GM12878 (cell line): ENCODE measurements at regions not wholly inside any gene's neighbourhood (a gene's known extent, or its start where the extent isn't known, plus 50 kb on each side); places are given as distances from the start of the nearest gene placed in this dataset.

ENCODE experiments used
- ATAC-seq: fragments of 200-7000 bp; cut with Tn5 transposase; 3 replicates; pipeline ENCODE4 v1.9.1; 2020; ENCODE audit warnings: mild to moderate bottlenecking, moderate library complexity
- BruUV-seq: library from RNA; stranded (reverse); fragments of 400-500 nt; replicated peaks from 2 replicates; lab custom pipeline; 2021; lab: Mats Ljungman, UMichigan
- CTCF ChIA-PET: fragments of 300-600 bp; sonication (Branson Sonifier 250); formaldehyde crosslinking; extraction: SDS; loops from one replicate; lab custom pipeline; 2021; ENCODE audit warnings: inconsistent platforms; lab: Yijun Ruan, JAX
- POLR2A ChIA-PET: fragments of 350-600 bp; formaldehyde crosslinking; extraction: SDS; loops from one replicate; lab custom pipeline; 2021; ENCODE audit warnings: inconsistent platforms; lab: Charles Lee
- RAD21 ChIA-PET: fragments of 300-600 bp; sonication (Branson Sonifier 250); formaldehyde crosslinking; loops from one replicate; lab custom pipeline; 2023; ENCODE audit warnings: antibody characterized with exemption; ENCODE audit not compliant: unreplicated experiment; lab: Charles Lee
- SMC1A ChIA-PET: fragments of 300-600 bp; sonication (Branson Sonifier 250); formaldehyde crosslinking; loops from one replicate; lab custom pipeline; 2023; ENCODE audit not compliant: unreplicated experiment, uncharacterized antibody; lab: Charles Lee
- DNase-seq: peaks from one replicate; pipeline ENCODE4 v3.0.0-alpha.2; 2011; ENCODE audit warnings: low read depth, low spot score
- FAIRE-seq: peaks from 3 replicates; lab custom pipeline; 2011; peaks lifted over from hg19 to GRCh38; lab: Jason Lieb, UNC
- H2AFZ ChIP-seq: 2 replicates; pipeline ENCODE4 v1.6.0; 2011; ENCODE audit warnings: low read depth, low read length, control low read depth; ENCODE audit not compliant: control insufficient read depth
- H3K27ac ChIP-seq: 2 replicates; pipeline ENCODE4 v1.5.1; 2011; ENCODE audit warnings: control low read depth; ENCODE audit not compliant: control insufficient read depth, insufficient read depth
- H3K27me3 ChIP-seq, 2 experiments: replicated peaks in 1 of 2; 2 replicates each; pipeline versions ENCODE4 v1.6.0 to v1.6.1; 2011; ENCODE audit warnings: low read length in 1 of 2; ENCODE audit not compliant: control insufficient read depth in 2 of 2, insufficient read depth in 2 of 2
- H3K36me3 ChIP-seq, 2 experiments: 2 replicates each; pipeline ENCODE4 v1.5.1; 2011; ENCODE audit warnings: low read length in 1 of 2; ENCODE audit not compliant: control insufficient read depth in 2 of 2, insufficient read depth in 2 of 2
- H3K4me1 ChIP-seq: 2 replicates; pipeline ENCODE4 v1.6.1; 2011; ENCODE audit warnings: mild to moderate bottlenecking, low read length, moderate library complexity, mixed read lengths; ENCODE audit not compliant: control insufficient read depth, insufficient read depth
- H3K4me2 ChIP-seq: 2 replicates; pipeline ENCODE4 v1.6.0; 2011; ENCODE audit warnings: control low read depth; ENCODE audit not compliant: control insufficient read depth, insufficient read depth
- H3K4me3 ChIP-seq: fragments of 200-600 bp; sonication (generic); 2 replicates; pipeline ENCODE4 v1.5.1; 2016
- H3K79me2 ChIP-seq: 2 replicates; pipeline ENCODE4 v1.6.0; 2011; ENCODE audit warnings: low read length; ENCODE audit not compliant: control insufficient read depth, insufficient read depth
- H3K9ac ChIP-seq: 2 replicates; pipeline ENCODE4 v1.8.0; 2011; ENCODE audit warnings: low read length, control low read depth, mixed read lengths; ENCODE audit not compliant: control insufficient read depth, insufficient read depth
- H3K9me3 ChIP-seq: replicated peaks from 3 replicates; pipeline ENCODE4 v1.5.1; 2011; ENCODE audit warnings: mild to moderate bottlenecking, low read length; ENCODE audit not compliant: control insufficient read depth, insufficient read depth
- H4K20me1 ChIP-seq: 2 replicates; pipeline ENCODE4 v1.6.0; 2011; ENCODE audit not compliant: control insufficient read depth, insufficient read depth
- CBX3 ChIP-seq: fragments of 200-600 bp; sonication (generic); IDR thresholded peaks from 2 replicates; pipeline ENCODE4 v1.6.1; 2016; ENCODE audit warnings: low read depth, borderline replicate concordance
- CHD1 ChIP-seq: IDR thresholded peaks from 2 replicates; pipeline ENCODE4 v1.6.1; 2012; ENCODE audit warnings: low read depth, low read length, improper control_type of control experiment
- CREB1 ChIP-seq: IDR thresholded peaks from 2 replicates; pipeline ENCODE4 v1.6.1; 2012; ENCODE audit warnings: low read depth, mild to moderate bottlenecking, inconsistent platforms
- CTCF ChIP-seq, 3 experiments: IDR thresholded peaks in 2 of 3; conservative IDR thresholded peaks in 1 of 3; 2 replicates each; pipeline ENCODE4 v1.5.1; 2011; ENCODE audit warnings: low read depth in 3 of 3, low read length in 3 of 3, mild to moderate bottlenecking in 3 of 3, control low read depth in 2 of 3, moderate library complexity in 2 of 3, inconsistent platforms in 1 of 3, mixed read lengths in 1 of 3; ENCODE audit not compliant: control insufficient read depth in 2 of 3, insufficient read depth in 1 of 3; ENCODE audit errors: extremely low read depth in 1 of 3
- FOXK2 ChIP-seq: fragments of 450-650 bp; IDR thresholded peaks from 2 replicates; pipeline ENCODE4 v1.6.1; 2017; ENCODE audit warnings: mild to moderate bottlenecking, moderate library complexity
- IKZF1 ChIP-seq: fragments of 450-650 bp; conservative IDR thresholded peaks from 2 replicates; pipeline ENCODE4 v1.6.1; 2017; ENCODE audit warnings: antibody characterized with exemption, mild to moderate bottlenecking
- MYC ChIP-seq: IDR thresholded peaks from 2 replicates; pipeline ENCODE4 v1.6.1; 2011; ENCODE audit warnings: mild to moderate bottlenecking, low read length, moderate library complexity, inconsistent platforms; ENCODE audit not compliant: insufficient read depth, insufficient replicate concordance, insufficient read length, severe bottlenecking
- PKNOX1 ChIP-seq: fragments of 450-650 bp; IDR thresholded peaks from 2 replicates; pipeline ENCODE4 v1.6.1; 2016; ENCODE audit warnings: mild to moderate bottlenecking
- RB1 ChIP-seq: fragments of 450-650 bp; formaldehyde crosslinking; IDR thresholded peaks from 2 replicates; pipeline ENCODE4 v1.6.1; 2017; ENCODE audit warnings: mild to moderate bottlenecking, borderline replicate concordance
- REST ChIP-seq: IDR thresholded peaks from 2 replicates; pipeline ENCODE4 v1.6.1; 2012; ENCODE audit warnings: mild to moderate bottlenecking, low read depth, low read length
- STAT1 ChIP-seq: fragments of 450-650 bp; conservative IDR thresholded peaks from 2 replicates; pipeline ENCODE4 v1.6.1; 2014; ENCODE audit warnings: antibody characterized with exemption, mild to moderate bottlenecking
- TAF1 ChIP-seq: IDR thresholded peaks from 2 replicates; pipeline ENCODE4 v1.6.1; 2011; ENCODE audit warnings: mild to moderate bottlenecking, low read depth, low read length, borderline replicate concordance
- USF2 ChIP-seq: IDR thresholded peaks from 2 replicates; pipeline ENCODE4 v1.6.1; 2011; ENCODE audit warnings: low read depth, low read length, improper control_type of control experiment, borderline replicate concordance
- ZBTB33 ChIP-seq: fragments of 450-650 bp; IDR thresholded peaks from 2 replicates; pipeline ENCODE4 v1.6.1; 2017; ENCODE audit warnings: mild to moderate bottlenecking
- WGBS: methylation state at CpG from one replicate; pipeline ENCODE4 v1.1.6; 2016; ENCODE audit warnings: low lambda C conversion rate; ENCODE audit not compliant: insufficient replicate concordance, insufficient coverage; ENCODE audit errors: missing lambda C conversion rate; 5-methylcytosine and 5-hydroxymethylcytosine counted together
- in situ Hi-C: fragments of 300-500 bp; cut with MboI; formaldehyde crosslinking; loops from 9 replicates; pipeline ENCODE4 v1.14.3; 2018; ENCODE audit warnings: mixed read lengths
- intact Hi-C: fragments of 100-400 bp; cut with micrococcal nuclease; formaldehyde crosslinking; loops from one replicate; pipeline ENCODE4 v1.14.2; 2022; ENCODE audit not compliant: unreplicated experiment

- no TSS peak for BruUV-seq
- WGBS = 32% methylated on average over 12 of the region's 12 CpGs
- in situ Hi-C loops (no loop called here), intact Hi-C loops (no loop called here)
- Histone ChIP-seq H2AFZ (no peak overlapping the region), H3K9ac (no peak overlapping the region), H3K4me2 (no peak overlapping the region), H4K20me1 (no peaks in the 10 kb centered on the region), H3K79me2 (no peaks in the 10 kb centered on the region), H3K9me3 (no peaks in the 10 kb centered on the region), H3K27ac (no peak overlapping the region), H3K4me3 (no peak overlapping the region), H3K36me3 (no peaks in the 10 kb centered on the region), H3K4me1 (no peaks in the 10 kb centered on the region)
- RAD21 ChIA-PET = no interaction called here
- FAIRE-seq (no peak), ATAC-seq (no peak), DNase-seq (no peak)
- CTCF ChIA-PET = interaction anchor here (1.6 kb wide), 1 partner anchor 191 kb away, joined by 3 read pairs; no protein-coding TSS in a partner anchor
- POLR2A ChIA-PET = interaction anchor here (0.8 kb wide), 1 partner anchor 10 kb away, joined by 3 read pairs; no protein-coding TSS in a partner anchor
- SMC1A ChIA-PET = no interaction called here
- no peak for TF ChIP-seq STAT1
- TF ChIP-seq IKZF1 = no peak
- no peak for TF ChIP-seq REST
- no peak for TF ChIP-seq USF2
- TF ChIP-seq CBX3 = no peak
- TF ChIP-seq PKNOX1 = no peak
- TF ChIP-seq ZBTB33 = no peak
- no peak for TF ChIP-seq CTCF (IDR thresholded peaks at IDR 0.05 in 2 of 3, conservative IDR thresholded peaks at IDR 0.05 in 1 of 3; ENCODE audit: control insufficient read depth in 2 of 3, extremely low read depth in 1 of 3, insufficient read depth in 1 of 3, low read depth in 3 of 3, low read length in 3 of 3)
- no peak for TF ChIP-seq CHD1
- no peak for TF ChIP-seq RB1
- TF ChIP-seq MYC = no peak
- TF ChIP-seq TAF1 = no peak
- no peak for TF ChIP-seq FOXK2
- TF ChIP-seq CREB1 = no peak
- TF ChIP-seq, all 136 proteins: peak for 0
- H3K27me3 ChIP-seq = no peaks in the 10 kb centered on the region; a peak in 3 of 4 replicates
These were observed 127.9 kb downstream of the ENGASE start for GRCh38 chr17:79202480-79202879.
